ENCODE measurements at regions not wholly inside any gene's neighbourhood (a gene's known extent, or its start where the extent isn't known, plus 50 kb on each side); places are given as distances from the start of the nearest gene placed in this dataset.

- Histone ChIP-seq H3K79me2 (ENCODE audit: low read length) (no peaks in the 10 kb centered on the region), H3K9me3 (replicated peaks; ENCODE audit: insufficient read depth, low read length) (no peaks in the 10 kb centered on the region), H3K36me3 (replicated peaks; ENCODE audit: insufficient read depth, low read length) (no peaks in the 10 kb centered on the region), H3F3A (ENCODE audit: insufficient read depth, low read length) (no peaks in the 10 kb centered on the region), H3K4me3 (ENCODE audit: low read length) (no peak overlapping the region), H2AFZ (ENCODE audit: low read length) (no peak overlapping the region), H3K9ac (ENCODE audit: low read length) (no peak overlapping the region), H3K27ac (ENCODE audit: low read length) (no peak overlapping the region), H3K9me2 (replicated peaks; ENCODE audit: insufficient read depth, low read length) (no peaks in the 10 kb centered on the region), H3K27me3 (replicated peaks; ENCODE audit: insufficient read depth, low read length) (no peaks in the 10 kb centered on the region), H3K4me1 (ENCODE audit: low read length) (no peaks in the 10 kb centered on the region), H3K4me2 (ENCODE audit: low read depth, low read length) (no peak overlapping the region), H4K20me1 (ENCODE audit: insufficient read depth, low read length) (no peaks in the 10 kb centered on the region)
- no peak for TF ChIP-seq CTCF (IDR thresholded peaks at IDR 0.05; ENCODE audit: low read length)
- TF ChIP-seq EZH2phosphoT487 (IDR thresholded peaks at IDR 0.05; ENCODE audit: low read length), result no peak
- TF ChIP-seq EZH2 (optimal IDR thresholded peaks at IDR 0.05; ENCODE audit: low read depth, low read length), result no peak
- no peak for DNase-seq
Measured at GRCh38 chr7:50867034-50867356, 84.3 kb upstream of the GRB10 start.

- Histone ChIP-seq H2AFZ (ENCODE audit: low read length) (no peak overlapping the region), H3K9ac (ENCODE audit: low read length) (no peak overlapping the region), H3K79me2 (ENCODE audit: low read length) (no peaks in the 10 kb centered on the region), H3K9me3 (replicated peaks; ENCODE audit: insufficient read depth, low read length) (no peaks in the 10 kb centered on the region), H3K9me2 (replicated peaks; ENCODE audit: insufficient read depth, low read length) (no peaks in the 10 kb centered on the region), H3K4me2 (ENCODE audit: low read depth, low read length) (no peak overlapping the region), H3K36me3 (replicated peaks; ENCODE audit: insufficient read depth, low read length) (no peaks in the 10 kb centered on the region), H3F3A (ENCODE audit: insufficient read depth, low read length) (no peaks in the 10 kb centered on the region), H3K4me1 (ENCODE audit: low read length) (no peaks in the 10 kb centered on the region), H3K27me3 (replicated peaks; ENCODE audit: insufficient read depth, low read length) (no peaks in the 10 kb centered on the region), H4K20me1 (ENCODE audit: insufficient read depth, low read length) (no peaks in the 10 kb centered on the region), H3K27ac (ENCODE audit: low read length) (no peak overlapping the region), H3K4me3 (ENCODE audit: low read length) (no peak overlapping the region)
- TF ChIP-seq EZH2phosphoT487 (IDR thresholded peaks at IDR 0.05; ENCODE audit: low read length) (no peak), EZH2 (optimal IDR thresholded peaks at IDR 0.05; ENCODE audit: low read depth, low read length) (no peak), CTCF (IDR thresholded peaks at IDR 0.05; ENCODE audit: low read length) (no peak)
- DNase-seq, result no peak
Measured at GRCh38 chr7:50866343-50867033, 83.8 kb upstream of the GRB10 start.

- no peak overlapping the region for H3K9ac ChIP-seq (ENCODE audit: low read length)
- no peaks in the 10 kb centered on the region for H3K4me1 ChIP-seq (ENCODE audit: low read length)
- no peaks in the 10 kb centered on the region for H3K9me3 ChIP-seq (replicated peaks; ENCODE audit: insufficient read depth, low read length)
- H3K9me2 ChIP-seq (replicated peaks; ENCODE audit: insufficient read depth, low read length), result no peaks in the 10 kb centered on the region
- no peaks in the 10 kb centered on the region for H3F3A ChIP-seq (ENCODE audit: insufficient read depth, low read length)
- H4K20me1 ChIP-seq (ENCODE audit: insufficient read depth, low read length), result no peaks in the 10 kb centered on the region
- H3K36me3 ChIP-seq (replicated peaks; ENCODE audit: insufficient read depth, low read length), result no peaks in the 10 kb centered on the region
- H3K4me3 ChIP-seq (ENCODE audit: low read length), result no peak overlapping the region
- H3K27ac ChIP-seq (ENCODE audit: low read length), result no peak overlapping the region
- no peak overlapping the region for H2AFZ ChIP-seq (ENCODE audit: low read length)
- TF ChIP-seq EZH2 (optimal IDR thresholded peaks at IDR 0.05; ENCODE audit: low read depth, low read length), result no peak
- TF ChIP-seq CTCF (IDR thresholded peaks at IDR 0.05; ENCODE audit: low read length), result no peak
- no peak for TF ChIP-seq EZH2phosphoT487 (IDR thresholded peaks at IDR 0.05; ENCODE audit: low read length)
- no peak overlapping the region for H3K4me2 ChIP-seq (ENCODE audit: low read depth, low read length)
- H3K79me2 ChIP-seq (ENCODE audit: low read length), result no peaks in the 10 kb centered on the region
- H3K27me3 ChIP-seq (replicated peaks; ENCODE audit: insufficient read depth, low read length), result no peaks in the 10 kb centered on the region
- DNase-seq, result no peak
Measured at GRCh38 chr7:50865450-50865849, 82.8 kb upstream of the GRB10 start.

All from MM.1S (cell line).